ENCODE measurements at regions not wholly inside any gene's neighbourhood (a gene's known extent, or its start where the extent isn't known, plus 50 kb on each side); places are given as distances from the start of the nearest gene placed in this dataset.

- TF ChIP-seq POLR2AphosphoS5 (IDR thresholded peaks at IDR 0.05; ENCODE audit: low read depth, low read length) (no peak), POLR2A (IDR thresholded peaks at IDR 0.05; ENCODE audit: low read depth, low read length) (no peak), TAF1 (IDR thresholded peaks at IDR 0.05; ENCODE audit: low read depth, low read length) (no peak), SPI1 (IDR thresholded peaks at IDR 0.05; ENCODE audit: low read depth, low read length) (no peak)
Observed at GRCh38 chr7:106451171-106451570, 166.4 kb upstream of the NAMPT start.

Data from GM12891 (cell line).